ENCODE measurements at regions not wholly inside any gene's neighbourhood (a gene's known extent, or its start where the extent isn't known, plus 50 kb on each side); places are given as distances from the start of the nearest gene placed in this dataset.

GRCh38 chr5:126300293-126300692 lies 122.9 kb upstream of the GRAMD2B start:
- DNase-seq (ENCODE audit: low spot score in 2 of 2): no peak
- no peak for FAIRE-seq

GRCh38 chr5:126301056-126301455 lies 122.2 kb upstream of the GRAMD2B start:
- DNase-seq (ENCODE audit: low spot score in 2 of 2): no peak
- FAIRE-seq: no peak

GRCh38 chr5:126309860-126310259 lies 113.3 kb upstream of the GRAMD2B start:
- FAIRE-seq: no peak
- DNase-seq (ENCODE audit: low spot score in 2 of 2): no peak

GRCh38 chr5:126311766-126312165 lies 111.4 kb upstream of the GRAMD2B start:
- FAIRE-seq: no peak
- no peak for DNase-seq (ENCODE audit: low spot score in 2 of 2)

- FAIRE-seq: no peak
- DNase-seq (ENCODE audit: low spot score in 2 of 2): no peak
Measured at GRCh38 chr5:126315341-126315740, 107.9 kb upstream of the GRAMD2B start.

GRCh38 chr5:126332326-126332725 lies 90.9 kb upstream of the GRAMD2B start:
- FAIRE-seq: no peak
- no peak for DNase-seq (ENCODE audit: low spot score in 2 of 2)

- no peak for DNase-seq (ENCODE audit: low spot score in 2 of 2)
- no peak for FAIRE-seq
Measured at GRCh38 chr5:126334760-126335159, 88.4 kb upstream of the GRAMD2B start.

- DNase-seq (ENCODE audit: low spot score in 2 of 2) (no peak), FAIRE-seq (no peak)
Measured at GRCh38 chr5:126335886-126336285, 87.3 kb upstream of the GRAMD2B start.

- no peak for FAIRE-seq
- DNase-seq (ENCODE audit: low spot score in 2 of 2): no peak
Measured at GRCh38 chr5:126338635-126339034, 84.6 kb upstream of the GRAMD2B start.

- peak; percentile 12 to 50 for DNase-seq (ENCODE audit: low spot score in 2 of 2)
- peak; percentile 93 for FAIRE-seq
Measured at GRCh38 chr5:126339215-126339805, 83.9 kb upstream of the GRAMD2B start.

GRCh38 chr5:126341906-126342630 lies 81.1 kb upstream of the GRAMD2B start:
- FAIRE-seq: no peak
- no peak for DNase-seq (ENCODE audit: low spot score in 2 of 2)

GRCh38 chr5:126348855-126349635 lies 74.2 kb upstream of the GRAMD2B start:
- no peak for FAIRE-seq
- no peak for DNase-seq (ENCODE audit: low spot score in 2 of 2)

GRCh38 chr5:126351153-126351552 lies 72.1 kb upstream of the GRAMD2B start:
- DNase-seq (ENCODE audit: low spot score in 2 of 2) (no peak), FAIRE-seq (no peak)

- FAIRE-seq (peak; percentile 94), DNase-seq (ENCODE audit: low spot score in 2 of 2) (peak; percentile 32 to 46)
Measured at GRCh38 chr5:126354012-126354857, 69.0 kb upstream of the GRAMD2B start.

GRCh38 chr5:126354858-126355731 lies 68.1 kb upstream of the GRAMD2B start:
- DNase-seq (ENCODE audit: low spot score in 2 of 2): no peak
- no peak for FAIRE-seq

- DNase-seq (ENCODE audit: low spot score in 2 of 2): no peak
- no peak for FAIRE-seq
Measured at GRCh38 chr5:126355940-126356339, 67.3 kb upstream of the GRAMD2B start.

GRCh38 chr5:126357585-126358342 lies 65.4 kb upstream of the GRAMD2B start:
- DNase-seq (ENCODE audit: low spot score in 2 of 2): no peak
- no peak for FAIRE-seq

GRCh38 chr5:126358525-126358924 lies 64.7 kb upstream of the GRAMD2B start:
- DNase-seq (ENCODE audit: low spot score in 2 of 2): no peak
- no peak for FAIRE-seq

- DNase-seq (ENCODE audit: low spot score in 2 of 2): no peak
- FAIRE-seq: no peak
Measured at GRCh38 chr5:126359884-126360283, 63.3 kb upstream of the GRAMD2B start.

Measured in frontal cortex (tissue), 3 donors.